Body of pancreas (tissue), 4 donors: ENCODE measurements at regions not wholly inside any gene's neighbourhood (a gene's known extent, or its start where the extent isn't known, plus 50 kb on each side); places are given as distances from the start of the nearest gene placed in this dataset.

ENCODE experiments used
- ATAC-seq: fragments of 150-250 bp; one replicate; pipeline ENCODE4 v1.9.1; 2016
- DNase-seq, 4 donors: peaks; one replicate each; pipeline ENCODE4 v3.0.0-alpha.2; 2019
- H3K27ac ChIP-seq, 4 donors: fragments of 200-600 bp; sonication (generic); 1 replicate in 3 of 4; 2 replicates in 1 of 4; pipeline versions ENCODE4 v1.5.1 to v1.6.1; 2016 to 2019; ENCODE audit warnings: mild to moderate bottlenecking in 1 of 4, mixed read lengths in 1 of 4, moderate library complexity in 1 of 4
- H3K27me3 ChIP-seq, 2 donors: fragments of 200-600 bp; sonication (generic); one replicate each; pipeline ENCODE4 v1.6.0; 2016; ENCODE audit warnings: mild to moderate bottlenecking in 1 of 2
- H3K36me3 ChIP-seq, 2 donors: fragments of 200-600 bp; sonication (generic); replicated peaks in 1 of 2; 2 replicates each; pipeline ENCODE4 v1.5.1; 2016; ENCODE audit warnings: low read depth in 2 of 2; ENCODE audit not compliant: insufficient read depth in 1 of 2
- H3K4me1 ChIP-seq: fragments of 200-600 bp; sonication (generic); one replicate; pipeline ENCODE4 v1.6.0; 2016
- H3K4me3 ChIP-seq, 2 donors: fragments of 200-600 bp; sonication (generic); 1 replicate in 1 of 2; 2 replicates in 1 of 2; pipeline ENCODE4 v1.5.1; 2016 to 2019
- H3K9me3 ChIP-seq, 3 donors: fragments of 200-600 bp; sonication (generic); 1 replicate in 2 of 3; 2 replicates in 1 of 3; pipeline ENCODE4 v1.5.1; 2016
- POLR2A ChIP-seq, 3 donors: fragments of 450-650 bp; IDR thresholded peaks; one replicate each; pipeline ENCODE4 v1.6.1; 2016; ENCODE audit warnings: antibody characterized with exemption in 3 of 3, mild to moderate bottlenecking in 2 of 3
- WGBS, 2 donors: methylation state at CpG; one replicate each; pipeline ENCODE4 v1.1.5; 2017; 5-methylcytosine and 5-hydroxymethylcytosine counted together
- intact Hi-C: fragments of 100-400 bp; cut with DNase I; formaldehyde crosslinking; loops from one replicate; pipeline ENCODE4 v1.15.1; 2023
- TF ChIP-seq, protein P1 (sequence below), 7 experiments: fragments of 450-650 bp in 4 of 7; fragments of 200-600 bp in 3 of 7; sonication (generic) in 3 of 7; IDR thresholded peaks; one replicate each; pipeline ENCODE4 v1.5.1; 2016 to 2019; ENCODE audit warnings: antibody characterized with exemption in 7 of 7

GRCh38 chr20:40958598-40958997 is 70.0 kb upstream of the TOP1 start:
- peaks cover 4% of the 10 kb centered on the region for H3K4me1 ChIP-seq
- intact Hi-C loops = no loop called here
- H3K27me3 ChIP-seq = no peaks in the 10 kb centered on the region
- H3K9me3 ChIP-seq = peaks cover 0 to 5% (median 0%) of the 10 kb centered on the region in 3 donors
- 36 to 50% methylated on average over 4 of the region's 4 CpGs for WGBS, 2 donors
- TF ChIP-seq POLR2A (IDR thresholded peaks at IDR 0.05) = no peak
- TF ChIP-seq, protein P1, sequence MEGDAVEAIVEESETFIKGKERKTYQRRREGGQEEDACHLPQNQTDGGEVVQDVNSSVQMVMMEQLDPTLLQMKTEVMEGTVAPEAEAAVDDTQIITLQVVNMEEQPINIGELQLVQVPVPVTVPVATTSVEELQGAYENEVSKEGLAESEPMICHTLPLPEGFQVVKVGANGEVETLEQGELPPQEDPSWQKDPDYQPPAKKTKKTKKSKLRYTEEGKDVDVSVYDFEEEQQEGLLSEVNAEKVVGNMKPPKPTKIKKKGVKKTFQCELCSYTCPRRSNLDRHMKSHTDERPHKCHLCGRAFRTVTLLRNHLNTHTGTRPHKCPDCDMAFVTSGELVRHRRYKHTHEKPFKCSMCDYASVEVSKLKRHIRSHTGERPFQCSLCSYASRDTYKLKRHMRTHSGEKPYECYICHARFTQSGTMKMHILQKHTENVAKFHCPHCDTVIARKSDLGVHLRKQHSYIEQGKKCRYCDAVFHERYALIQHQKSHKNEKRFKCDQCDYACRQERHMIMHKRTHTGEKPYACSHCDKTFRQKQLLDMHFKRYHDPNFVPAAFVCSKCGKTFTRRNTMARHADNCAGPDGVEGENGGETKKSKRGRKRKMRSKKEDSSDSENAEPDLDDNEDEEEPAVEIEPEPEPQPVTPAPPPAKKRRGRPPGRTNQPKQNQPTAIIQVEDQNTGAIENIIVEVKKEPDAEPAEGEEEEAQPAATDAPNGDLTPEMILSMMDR (IDR thresholded peaks at IDR 0.05) = no peak
- DNase-seq = no peak
- ATAC-seq = no peak
- no peak overlapping the region for H3K27ac ChIP-seq
- no peak overlapping the region for H3K4me3 ChIP-seq
- H3K36me3 ChIP-seq = no peaks in the 10 kb centered on the region

DNA sequence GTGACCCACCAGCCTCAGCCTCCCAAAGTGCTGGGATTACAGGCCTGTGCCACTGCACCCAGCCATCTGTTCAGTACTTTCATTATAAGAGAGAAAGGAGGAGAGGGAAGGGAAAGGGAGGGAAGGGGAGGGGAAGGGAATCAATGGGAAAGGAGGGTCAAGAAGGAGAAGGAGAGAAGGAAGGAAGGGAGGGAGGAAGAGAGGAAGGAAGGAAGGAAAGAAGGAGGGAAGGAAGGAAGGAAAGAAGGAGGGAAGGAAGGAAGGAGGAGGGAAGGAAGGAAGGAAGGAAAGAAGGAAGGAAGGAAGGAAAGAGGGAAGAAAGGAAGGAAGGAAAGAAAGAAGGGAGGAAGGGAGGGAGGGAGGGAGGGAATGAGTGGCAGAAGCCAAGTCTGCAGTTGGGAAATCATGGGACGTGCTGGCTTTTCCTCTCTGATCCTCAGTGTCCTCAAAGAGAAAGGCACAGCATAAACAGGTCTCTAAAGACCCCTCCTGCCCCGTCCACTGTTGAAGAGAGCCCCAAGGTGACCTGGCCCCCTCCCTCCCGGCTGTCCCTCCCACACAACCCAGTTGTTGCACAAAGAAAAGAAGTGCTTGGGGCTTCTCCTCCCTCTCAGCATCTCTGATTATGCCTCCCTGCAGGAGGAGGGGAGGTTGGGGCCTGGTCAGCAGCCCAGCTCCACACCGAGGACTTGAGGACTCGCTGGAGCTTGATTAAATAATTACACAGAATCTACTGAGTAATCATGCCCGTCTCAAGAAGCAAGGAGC is 69.1 kb upstream of the TOP1 start:
- WGBS, 2 donors = 64 to 65% methylated on average over 6 of the region's 6 CpGs
- intact Hi-C loops = no loop called here
- no peak overlapping the region for H3K4me3 ChIP-seq

DNA sequence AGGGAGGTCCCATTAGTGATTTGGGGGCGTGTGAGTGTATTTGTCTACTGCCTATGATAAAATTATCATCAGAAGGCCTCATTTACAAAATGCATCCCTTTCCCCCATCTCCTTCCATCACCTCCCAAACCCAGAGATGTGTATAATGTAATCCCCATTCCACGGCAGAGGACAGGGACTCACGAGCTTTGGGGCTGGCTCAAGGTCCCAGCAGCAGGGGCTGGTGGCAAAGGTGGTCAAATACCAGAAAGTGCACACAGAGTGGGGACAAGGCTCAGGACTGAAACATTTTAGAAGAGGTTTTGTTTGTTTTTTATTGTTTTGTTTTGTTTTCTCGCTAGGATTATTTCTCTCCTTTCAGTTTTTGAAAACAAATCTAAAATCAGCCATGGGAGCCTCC is 68.5 kb upstream of the TOP1 start:
- ATAC-seq = no peak
- no peak overlapping the region for H3K27ac ChIP-seq
- peaks cover 4% of the 10 kb centered on the region for H3K4me1 ChIP-seq
- no peak for DNase-seq
- 82 to 85% methylated on average over 4 of the region's 4 CpGs for WGBS, 2 donors
- TF ChIP-seq POLR2A (IDR thresholded peaks at IDR 0.05) = no peak
- TF ChIP-seq, protein P1 (IDR thresholded peaks at IDR 0.05) = no peak
- intact Hi-C loops = no loop called here
- H3K9me3 ChIP-seq = no peaks in the 10 kb centered on the region
- H3K4me3 ChIP-seq = no peak overlapping the region
- H3K36me3 ChIP-seq = no peaks in the 10 kb centered on the region
- no peaks in the 10 kb centered on the region for H3K27me3 ChIP-seq

More for the DNA sequence above, 69.1 kb upstream of the TOP1 start:
- H3K4me1 ChIP-seq = peaks cover 4% of the 10 kb centered on the region
- H3K27me3 ChIP-seq = no peaks in the 10 kb centered on the region
- H3K9me3 ChIP-seq = no peaks in the 10 kb centered on the region
- DNase-seq = no peak
- ATAC-seq = no peak
- TF ChIP-seq POLR2A (IDR thresholded peaks at IDR 0.05) = no peak
- TF ChIP-seq, protein P1 (IDR thresholded peaks at IDR 0.05) = no peak
- no peaks in the 10 kb centered on the region for H3K36me3 ChIP-seq
- H3K27ac ChIP-seq = no peak overlapping the region

GRCh38 chr20:40960521-40960956 is 68.1 kb upstream of the TOP1 start:
- DNase-seq (no peak), ATAC-seq (no peak)
- H3K9me3 ChIP-seq = no peaks in the 10 kb centered on the region
- no peak overlapping the region for H3K27ac ChIP-seq
- no peaks in the 10 kb centered on the region for H3K36me3 ChIP-seq
- no peaks in the 10 kb centered on the region for H3K27me3 ChIP-seq
- H3K4me1 ChIP-seq = peaks cover 4% of the 10 kb centered on the region
- H3K4me3 ChIP-seq = no peak overlapping the region
- intact Hi-C loops = no loop called here
- TF ChIP-seq, protein P1 (IDR thresholded peaks at IDR 0.05) = no peak
- no peak for TF ChIP-seq POLR2A (IDR thresholded peaks at IDR 0.05)
- 78 to 80% methylated on average over 8 to 10 of the region's 10 CpGs for WGBS, 2 donors

GRCh38 chr20:40961176-40961575 is 67.4 kb upstream of the TOP1 start:
- no peaks in the 10 kb centered on the region for H3K27me3 ChIP-seq
- 40 to 51% methylated on average over 1 to 2 of the region's 2 CpGs for WGBS, 2 donors
- H3K36me3 ChIP-seq = no peaks in the 10 kb centered on the region
- no peak for ATAC-seq
- DNase-seq = no peak
- intact Hi-C loops = no loop called here
- no peak overlapping the region for H3K27ac ChIP-seq
- H3K4me3 ChIP-seq = no peak overlapping the region
- no peak for TF ChIP-seq POLR2A (IDR thresholded peaks at IDR 0.05)
- TF ChIP-seq, protein P1 (IDR thresholded peaks at IDR 0.05) = no peak
- peaks cover 4% of the 10 kb centered on the region for H3K4me1 ChIP-seq
- no peaks in the 10 kb centered on the region for H3K9me3 ChIP-seq
